NCI-H2196 (cell line): ENCODE measurements at regions not wholly inside any gene's neighbourhood (a gene's known extent, or its start where the extent isn't known, plus 50 kb on each side); places are given as distances from the start of the nearest gene placed in this dataset.
A peak's percentile ranks its signal among the peaks of the same experiment; 100 is the strongest.

Experiments
- DNase-seq: peaks from one replicate; lab custom pipeline; 2025; ENCODE audit not compliant: unreplicated experiment; lab: John Stamatoyannopoulos, UW

GRCh38 chr3:130839813-130840212 lies 54.1 kb upstream of the ATP2C1 start:
- DNase-seq: peak; percentile 88

- DNase-seq: no peak
Measured at GRCh38 chr3:130841357-130841756, 52.5 kb upstream of the ATP2C1 start.

GRCh38 chr3:130843441-130843840 lies 50.4 kb upstream of the ATP2C1 start:
- no peak for DNase-seq
